Endothelial cell of hepatic sinusoid (primary cell): ENCODE measurements at regions not wholly inside any gene's neighbourhood (a gene's known extent, or its start where the extent isn't known, plus 50 kb on each side); places are given as distances from the start of the nearest gene placed in this dataset.
"Not testable (repeated sequence)": the region's sequence is repeated elsewhere in the genome, so short reads cannot be mapped to it uniquely, and the experiment has no call there.

ENCODE experiments used
- in situ Hi-C: cut with HindIII; loops from 2 replicates; pipeline ENCODE4 v1.10.0; 2017; ENCODE audit warnings: low sequenced_read_pairs

- in situ Hi-C loops = no loop called here
Observed at GRCh38 chr11:81993755-81994154, 739.9 kb downstream of the FAM181B start.

GRCh38 chr11:81990659-81991443 is 742.8 kb downstream of the FAM181B start:
- in situ Hi-C loops = no loop called here

- in situ Hi-C loops = no loop called here
Observed at GRCh38 chr11:81989093-81989492, 744.6 kb downstream of the FAM181B start.

- in situ Hi-C loops = no loop called here
Observed at GRCh38 chr11:81987829-81988472, 745.7 kb downstream of the FAM181B start.

- in situ Hi-C loops = no loop called here
Observed at GRCh38 chr11:81986556-81987161, 747.0 kb downstream of the FAM181B start.

- in situ Hi-C loops = no loop called here
Observed at GRCh38 chr11:81979448-81979847, 754.2 kb downstream of the FAM181B start.

- in situ Hi-C loops = no loop called here
Observed at GRCh38 chr11:81975261-81975900, 758.3 kb downstream of the FAM181B start.

GRCh38 chr11:81970886-81971285 is 762.8 kb downstream of the FAM181B start:
- in situ Hi-C loops = no loop called here

GRCh38 chr11:81967242-81967641 is 766.4 kb downstream of the FAM181B start:
- in situ Hi-C loops = no loop called here

GRCh38 chr11:81966340-81966739 is 767.3 kb downstream of the FAM181B start:
- in situ Hi-C loops = no loop called here

GRCh38 chr11:81963018-81963417 is 770.6 kb downstream of the FAM181B start:
- in situ Hi-C loops = no loop called here

GRCh38 chr11:81960443-81960842 is 773.2 kb downstream of the FAM181B start:
- in situ Hi-C loops = no loop called here

- in situ Hi-C loops = no loop called here
Observed at GRCh38 chr11:81959341-81959740, 774.3 kb downstream of the FAM181B start.

- in situ Hi-C loops = not testable (repeated sequence)
Observed at GRCh38 chr11:81954301-81954700, 779.4 kb downstream of the FAM181B start.

- in situ Hi-C loops = no loop called here
Observed at GRCh38 chr11:81946831-81947230, 786.8 kb downstream of the FAM181B start.

GRCh38 chr11:81942646-81943045 is 791.0 kb downstream of the FAM181B start:
- in situ Hi-C loops = no loop called here

- in situ Hi-C loops = no loop called here
Observed at GRCh38 chr11:81941998-81942397, 791.7 kb downstream of the FAM181B start.

GRCh38 chr11:81932303-81932702 is 801.4 kb downstream of the FAM181B start:
- in situ Hi-C loops = no loop called here

GRCh38 chr11:81920205-81920604 is 813.5 kb downstream of the FAM181B start:
- in situ Hi-C loops = no loop called here

- in situ Hi-C loops = no loop called here
Observed at GRCh38 chr11:81916451-81916850, 817.2 kb downstream of the FAM181B start.

GRCh38 chr11:81915045-81915444 is 818.6 kb downstream of the FAM181B start:
- in situ Hi-C loops = no loop called here

GRCh38 chr11:81913793-81914192 is 819.9 kb downstream of the FAM181B start:
- in situ Hi-C loops = no loop called here
